H54 (cell line): ENCODE measurements at regions not wholly inside any gene's neighbourhood (a gene's known extent, or its start where the extent isn't known, plus 50 kb on each side); places are given as distances from the start of the nearest gene placed in this dataset.

ENCODE experiments used
- DNase-seq: peaks from one replicate; pipeline ENCODE4 v3.0.0; 2011; ENCODE audit warnings: low spot score, mixed read lengths; ENCODE audit not compliant: insufficient read length
- FAIRE-seq: peaks from 3 replicates; lab custom pipeline; 2011; peaks lifted over from hg19 to GRCh38; lab: Jason Lieb, UNC
- POLR2A ChIP-seq: IDR thresholded peaks from 2 replicates; pipeline ENCODE4 v1.6.1; 2011; ENCODE audit warnings: low read depth, mild to moderate bottlenecking, low read length

GRCh38 chr6:90948540-90948939 is 361.7 kb upstream of the MAP3K7 start:
- FAIRE-seq = no peak
- DNase-seq = no peak
- TF ChIP-seq POLR2A = no peak

- no peak for DNase-seq
- no peak for TF ChIP-seq POLR2A
- FAIRE-seq = no peak
Measured at GRCh38 chr6:90947184-90948064, 360.6 kb upstream of the MAP3K7 start.

- DNase-seq = no peak
- TF ChIP-seq POLR2A = no peak
- FAIRE-seq = no peak
Measured at GRCh38 chr6:90941885-90942284, 355.0 kb upstream of the MAP3K7 start.

- TF ChIP-seq POLR2A = no peak
- DNase-seq (peak; percentile 4), FAIRE-seq (peak; percentile 48)
Measured at GRCh38 chr6:90940812-90941481, 354.1 kb upstream of the MAP3K7 start.

- DNase-seq = no peak
- no peak for TF ChIP-seq POLR2A
- FAIRE-seq = no peak
Measured at GRCh38 chr6:90939906-90940305, 353.0 kb upstream of the MAP3K7 start.

- DNase-seq (no peak), FAIRE-seq (no peak)
- no peak for TF ChIP-seq POLR2A
Measured at GRCh38 chr6:90938122-90938521, 351.2 kb upstream of the MAP3K7 start.

GRCh38 chr6:90936286-90936685 is 349.4 kb upstream of the MAP3K7 start:
- FAIRE-seq (no peak), DNase-seq (no peak)
- TF ChIP-seq POLR2A = no peak

GRCh38 chr6:90934966-90935365 is 348.1 kb upstream of the MAP3K7 start:
- FAIRE-seq (no peak), DNase-seq (no peak)
- TF ChIP-seq POLR2A = no peak

GRCh38 chr6:90934081-90934480 is 347.2 kb upstream of the MAP3K7 start:
- DNase-seq (no peak), FAIRE-seq (no peak)

GRCh38 chr6:90932351-90932750 is 345.5 kb upstream of the MAP3K7 start:
- DNase-seq (no peak), FAIRE-seq (no peak)
- TF ChIP-seq POLR2A = no peak

More at GRCh38 chr6:90934081-90934480, 347.2 kb upstream of the MAP3K7 start:
- TF ChIP-seq POLR2A = no peak

- DNase-seq (no peak), FAIRE-seq (no peak)
- TF ChIP-seq POLR2A = no peak
Measured at GRCh38 chr6:90928051-90928450, 341.2 kb upstream of the MAP3K7 start.

GRCh38 chr6:90925726-90926125 is 338.9 kb upstream of the MAP3K7 start:
- TF ChIP-seq POLR2A = no peak
- no peak for FAIRE-seq
- no peak for DNase-seq

- DNase-seq = no peak
- FAIRE-seq = no peak
- no peak for TF ChIP-seq POLR2A
Measured at GRCh38 chr6:90922325-90922724, 335.5 kb upstream of the MAP3K7 start.

- DNase-seq (no peak), FAIRE-seq (no peak)
- TF ChIP-seq POLR2A = no peak
Measured at GRCh38 chr6:90918361-90918760, 331.5 kb upstream of the MAP3K7 start.
